Hepatocyte (in vitro differentiated cells): ENCODE measurements at regions not wholly inside any gene's neighbourhood (a gene's known extent, or its start where the extent isn't known, plus 50 kb on each side); places are given as distances from the start of the nearest gene placed in this dataset.

Experiments used
- EZH2 ChIP-seq: fragments of 200-600 bp; sonication (generic); IDR thresholded peaks from 2 replicates; pipeline ENCODE4 v1.6.1; 2016; ENCODE audit warnings: antibody characterized with exemption, mild to moderate bottlenecking, borderline replicate concordance
- EZH2phosphoT487 ChIP-seq: fragments of 200-600 bp; sonication (generic); IDR thresholded peaks from one replicate; pipeline ENCODE4 v1.6.1; 2018; ENCODE audit warnings: antibody characterized with exemption, mild to moderate bottlenecking, low read depth, moderate library complexity; ENCODE audit not compliant: unreplicated experiment, severe bottlenecking
- TF ChIP-seq, protein P1 (sequence below): fragments of 200-600 bp; sonication (generic); IDR thresholded peaks from 2 replicates; pipeline ENCODE4 v1.5.1; 2016; ENCODE audit warnings: antibody characterized with exemption, mild to moderate bottlenecking; ENCODE audit not compliant: poor library complexity

DNA sequence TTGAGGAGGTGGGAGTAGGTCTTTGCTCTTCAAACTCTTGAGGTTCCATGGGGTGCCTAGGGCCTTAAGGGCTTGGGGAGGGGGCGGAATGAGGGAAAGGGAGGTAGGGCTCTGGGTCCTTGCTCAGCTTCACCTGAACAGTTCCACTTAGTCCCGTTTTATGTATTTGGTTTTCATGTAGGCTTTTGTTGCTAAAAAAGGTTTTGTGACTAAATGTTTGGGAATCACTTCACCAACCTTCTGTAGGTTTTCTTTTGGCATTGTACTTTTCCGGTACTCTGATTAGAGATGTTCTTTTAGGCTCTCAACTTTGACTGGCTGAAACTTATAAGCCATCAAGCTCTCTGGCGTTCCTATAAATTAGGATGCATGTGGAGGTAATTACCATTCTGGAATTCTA, 108.1 kb downstream of the MYCN start:
- TF ChIP-seq, protein P1, sequence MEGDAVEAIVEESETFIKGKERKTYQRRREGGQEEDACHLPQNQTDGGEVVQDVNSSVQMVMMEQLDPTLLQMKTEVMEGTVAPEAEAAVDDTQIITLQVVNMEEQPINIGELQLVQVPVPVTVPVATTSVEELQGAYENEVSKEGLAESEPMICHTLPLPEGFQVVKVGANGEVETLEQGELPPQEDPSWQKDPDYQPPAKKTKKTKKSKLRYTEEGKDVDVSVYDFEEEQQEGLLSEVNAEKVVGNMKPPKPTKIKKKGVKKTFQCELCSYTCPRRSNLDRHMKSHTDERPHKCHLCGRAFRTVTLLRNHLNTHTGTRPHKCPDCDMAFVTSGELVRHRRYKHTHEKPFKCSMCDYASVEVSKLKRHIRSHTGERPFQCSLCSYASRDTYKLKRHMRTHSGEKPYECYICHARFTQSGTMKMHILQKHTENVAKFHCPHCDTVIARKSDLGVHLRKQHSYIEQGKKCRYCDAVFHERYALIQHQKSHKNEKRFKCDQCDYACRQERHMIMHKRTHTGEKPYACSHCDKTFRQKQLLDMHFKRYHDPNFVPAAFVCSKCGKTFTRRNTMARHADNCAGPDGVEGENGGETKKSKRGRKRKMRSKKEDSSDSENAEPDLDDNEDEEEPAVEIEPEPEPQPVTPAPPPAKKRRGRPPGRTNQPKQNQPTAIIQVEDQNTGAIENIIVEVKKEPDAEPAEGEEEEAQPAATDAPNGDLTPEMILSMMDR, result no peak
- TF ChIP-seq EZH2, result no peak
- TF ChIP-seq EZH2phosphoT487, result no peak
